Activated CD4-positive, CD25-positive, alpha-beta regulatory T cell treated with anti-CD3 and anti-CD28 coated beads, Interleukin-2, amount 50 U/mL, for 24 hours (primary cell): ENCODE measurements at regions not wholly inside any gene's neighbourhood (a gene's known extent, or its start where the extent isn't known, plus 50 kb on each side); places are given as distances from the start of the nearest gene placed in this dataset.
"Not testable (repeated sequence)": the region's sequence is repeated elsewhere in the genome, so short reads cannot be mapped to it uniquely, and the experiment has no call there.

ENCODE experiments used
- ATAC-seq, 2 donors: fragments of 150-1000 bp; cut with Tn5 transposase; one replicate each; pipeline ENCODE4 v1.10.0; 2021; ENCODE audit warnings: mild to moderate bottlenecking in 1 of 2, moderate library complexity in 1 of 2

- no peak for ATAC-seq
Observed at GRCh38 chr9:129307227-129307970, 129.3 kb upstream of the IER5L start.

DNA sequence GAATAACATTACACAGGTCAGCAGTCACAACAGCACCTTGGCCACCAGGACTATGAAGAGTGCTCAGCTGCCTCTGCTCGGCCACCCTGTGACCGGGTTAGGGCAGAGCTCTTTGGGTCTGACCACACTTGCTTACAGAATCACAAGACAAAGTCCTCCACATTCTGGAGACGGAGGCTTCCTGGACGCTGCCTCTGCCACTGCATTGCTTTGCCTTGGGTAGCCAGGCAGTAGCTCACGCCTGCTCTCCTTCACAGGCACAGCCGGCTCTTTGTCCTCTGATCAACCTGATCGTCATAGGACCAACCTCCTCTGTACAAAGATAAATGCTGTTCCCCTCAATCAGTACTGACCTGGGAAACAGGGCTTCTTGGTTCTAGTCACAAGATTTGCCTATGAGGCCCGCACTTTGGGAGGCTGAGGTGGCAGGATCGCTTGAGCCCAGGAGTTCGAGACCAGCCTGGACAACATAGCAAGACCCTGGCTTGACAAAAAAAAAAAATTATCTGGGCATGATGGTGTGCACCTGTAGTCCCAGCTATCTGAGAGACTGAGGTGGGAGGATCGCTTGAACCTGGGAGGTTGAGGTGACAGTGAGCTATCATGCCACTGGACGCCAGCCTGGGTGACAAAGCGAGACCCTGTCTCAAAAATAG is 128.4 kb upstream of the IER5L start:
- ATAC-seq: no peak

DNA sequence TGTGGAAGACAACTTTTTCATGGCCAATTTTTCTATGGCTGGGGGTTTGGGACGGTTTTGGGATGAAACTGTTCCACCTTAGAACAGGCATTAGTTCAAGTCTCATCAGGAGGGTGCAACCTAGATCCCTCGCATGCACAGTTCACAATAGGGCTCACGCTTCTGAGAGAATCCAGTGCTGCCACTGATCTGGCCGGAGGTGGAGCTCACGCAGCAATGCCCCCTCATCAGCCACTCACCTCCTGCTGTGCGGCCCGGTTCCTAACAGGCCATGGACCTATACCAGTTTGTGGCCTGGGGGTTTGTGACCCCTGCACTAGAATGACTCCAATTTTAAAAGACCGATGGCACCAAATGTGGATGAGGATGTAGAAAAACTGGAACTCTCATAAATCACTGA is 127.2 kb upstream of the IER5L start:
- ATAC-seq: no peak

- no peak for ATAC-seq
Observed at GRCh38 chr9:129301941-129302340, 123.9 kb upstream of the IER5L start.

- ATAC-seq: not testable (repeated sequence)
Observed at GRCh38 chr9:129296195-129296594, 118.1 kb upstream of the IER5L start.

DNA sequence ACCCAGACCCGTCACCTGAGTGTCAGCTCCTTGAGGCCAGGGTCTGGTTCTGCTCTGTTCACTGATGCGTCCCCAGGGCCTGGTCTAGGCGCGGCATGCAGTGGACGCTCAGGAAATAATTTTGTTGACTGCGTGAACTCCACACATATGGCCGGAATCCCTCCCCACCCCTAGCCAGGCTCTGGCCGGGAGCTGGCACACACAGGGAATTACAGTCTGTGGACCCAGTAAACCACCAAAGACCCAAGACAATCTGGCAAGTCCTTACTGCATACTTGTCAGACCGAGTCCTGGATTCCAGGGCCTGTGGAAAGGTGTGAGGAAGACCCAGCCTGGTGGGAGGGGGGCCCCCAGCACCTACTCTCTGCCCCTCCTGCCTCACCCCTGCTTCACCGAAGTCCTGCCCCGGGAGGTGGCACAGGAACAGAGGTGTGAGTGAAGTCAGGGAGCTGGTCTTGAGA is 113.0 kb upstream of the IER5L start:
- ATAC-seq: no peak

DNA sequence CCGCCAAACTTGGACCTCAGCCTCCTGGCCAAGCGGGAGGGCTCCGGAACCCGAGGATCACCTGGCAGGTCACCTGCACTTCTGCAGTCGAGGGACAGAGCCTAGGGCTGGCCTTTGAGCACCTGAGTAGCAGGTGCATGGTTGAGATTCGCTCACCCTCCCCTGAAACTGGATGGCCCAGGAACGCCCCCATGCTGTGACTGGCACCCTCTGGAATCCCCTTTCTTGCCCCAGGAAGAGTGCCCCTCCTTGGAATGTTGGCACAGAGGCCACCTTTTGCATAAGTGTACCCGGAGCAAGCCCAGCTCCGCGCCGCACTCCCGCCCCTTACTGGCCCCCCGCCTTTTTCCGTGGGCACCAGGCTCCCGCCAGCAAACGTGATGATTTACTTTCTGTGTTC is 112.5 kb upstream of the IER5L start:
- no peak for ATAC-seq

GRCh38 chr9:129289883-129290282 is 111.8 kb upstream of the IER5L start:
- no peak for ATAC-seq

DNA sequence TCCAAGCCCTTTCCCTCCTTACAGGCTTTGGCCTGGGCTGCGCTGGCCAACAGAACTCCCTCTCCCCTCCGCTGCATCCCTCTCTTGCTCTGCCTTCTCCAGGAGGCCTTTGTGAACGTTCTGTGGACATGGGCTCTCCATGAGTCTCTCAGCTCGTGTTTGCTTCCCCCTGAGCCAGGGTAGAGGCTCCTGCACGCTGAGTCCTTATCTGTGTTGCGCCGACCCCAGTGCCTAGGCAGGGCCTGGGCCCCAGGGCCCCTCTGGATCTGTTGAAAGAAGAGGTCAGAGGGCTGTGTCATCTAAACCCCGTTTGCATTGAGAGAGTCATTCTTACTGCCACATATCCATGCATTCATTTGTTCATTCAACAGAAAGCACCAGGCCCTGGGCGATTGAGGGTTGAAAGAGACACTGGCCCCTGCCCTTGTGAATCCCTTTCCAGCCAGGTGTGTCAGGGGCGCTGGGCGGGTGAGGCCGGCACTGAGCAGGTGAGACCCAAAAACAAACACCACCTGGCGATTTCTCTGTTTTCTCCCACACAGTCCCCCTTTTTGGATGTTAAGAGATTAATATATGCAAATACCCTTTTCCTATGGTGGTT is 111.2 kb upstream of the IER5L start:
- no peak for ATAC-seq

- ATAC-seq: no peak
Observed at GRCh38 chr9:129287619-129288305, 109.7 kb upstream of the IER5L start.

- ATAC-seq: no peak
Observed at GRCh38 chr9:129285979-129286772, 108.1 kb upstream of the IER5L start.

DNA sequence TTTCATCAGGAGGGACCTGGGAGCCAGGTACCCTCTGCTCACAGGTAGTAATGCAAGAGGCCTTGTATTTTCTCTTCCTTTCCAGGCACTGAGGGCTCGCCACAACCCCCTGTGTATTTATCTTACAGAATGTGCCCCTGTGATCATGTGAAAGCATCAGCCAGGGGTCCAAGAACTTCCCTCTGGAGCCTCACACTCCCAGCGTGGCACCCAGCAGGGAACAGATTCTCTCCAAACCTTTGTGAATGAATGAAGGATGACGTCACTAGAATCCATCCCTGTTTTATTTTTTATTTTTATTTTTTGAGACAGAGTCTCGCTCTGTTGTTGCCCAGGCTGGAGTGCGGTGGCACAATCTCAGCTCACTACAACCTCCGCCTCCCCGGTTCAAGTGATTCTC is 107.3 kb upstream of the IER5L start:
- no peak for ATAC-seq

DNA sequence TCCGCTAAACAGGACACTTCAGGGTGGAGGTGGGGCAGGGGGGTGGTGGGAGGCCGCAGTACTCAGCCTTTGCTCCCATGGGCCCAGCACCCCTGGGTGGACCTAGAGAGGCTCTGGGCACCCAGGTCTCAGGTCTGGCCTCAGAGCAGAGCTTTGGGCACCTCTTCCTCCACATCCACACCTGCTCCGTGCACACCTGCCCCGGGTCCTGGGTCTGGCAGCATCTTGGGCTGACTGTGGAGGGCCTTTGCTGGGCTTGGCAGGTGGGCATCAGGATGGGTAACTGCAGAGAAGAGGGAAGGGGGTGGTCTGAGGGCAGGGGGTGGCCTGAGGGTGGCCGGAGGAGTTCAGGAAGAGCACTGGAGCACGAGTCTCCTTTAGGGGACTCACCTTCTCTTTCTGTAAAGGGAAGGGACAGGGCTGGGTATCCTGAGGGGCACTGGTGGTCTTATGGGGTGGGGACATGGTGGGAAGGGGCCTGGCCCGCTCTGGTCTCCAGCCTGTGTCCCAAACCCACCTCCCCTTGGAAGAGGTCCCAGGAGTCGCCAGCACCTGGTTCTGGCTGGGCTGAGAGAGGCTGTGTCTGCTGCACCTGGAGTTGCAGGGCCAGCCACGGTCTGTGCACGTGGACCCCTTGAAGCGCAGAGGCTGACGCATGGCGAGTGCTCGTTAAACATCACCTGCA is 106.7 kb upstream of the IER5L start:
- no peak for ATAC-seq

DNA sequence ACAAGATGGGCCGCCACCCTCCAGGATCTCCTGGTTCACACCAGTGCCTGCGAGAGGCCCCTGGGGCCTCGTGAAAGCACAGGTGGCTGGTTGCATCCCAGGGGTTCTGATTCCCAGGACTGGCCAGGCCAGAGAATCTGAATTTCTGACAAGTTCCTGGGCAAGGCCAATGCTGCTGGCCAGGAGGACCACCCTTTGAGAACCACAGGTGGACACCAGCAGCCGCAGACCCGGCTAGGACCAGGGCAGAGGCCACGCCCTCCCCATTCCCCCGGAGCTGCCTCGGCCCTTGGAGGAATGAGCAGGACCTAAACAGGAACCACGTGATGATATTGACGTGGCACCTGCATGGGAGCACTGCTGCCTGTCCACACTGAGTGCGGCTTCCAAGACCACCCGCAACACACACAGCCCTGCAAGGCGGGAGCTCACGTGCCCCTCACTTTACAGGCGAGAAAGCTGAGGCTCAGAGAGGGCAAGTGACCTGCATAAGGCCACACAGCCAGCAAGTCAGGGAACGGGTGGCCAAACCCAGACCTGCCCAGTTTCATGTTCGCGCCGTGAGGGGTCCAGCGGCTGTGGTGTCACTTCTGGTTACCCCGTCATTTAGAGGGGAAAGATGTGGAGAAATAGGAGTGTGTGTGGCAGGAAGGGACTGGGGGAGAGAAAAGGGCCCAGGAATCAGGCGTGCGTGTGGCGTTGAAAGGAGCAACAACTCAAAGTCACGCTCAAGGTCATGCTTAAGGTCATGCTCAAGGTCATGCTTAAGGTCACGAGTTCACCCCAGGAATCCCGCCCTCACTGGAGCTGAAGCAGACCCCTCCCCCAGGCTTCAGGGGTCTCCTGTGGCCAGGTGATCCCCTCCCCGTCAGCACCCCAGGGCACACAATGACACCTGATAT is 105.9 kb upstream of the IER5L start:
- no peak for ATAC-seq

GRCh38 chr9:129283291-129283691 is 105.2 kb upstream of the IER5L start:
- no peak for ATAC-seq

- no peak for ATAC-seq
Observed at GRCh38 chr9:129282731-129283211, 104.7 kb upstream of the IER5L start.

DNA sequence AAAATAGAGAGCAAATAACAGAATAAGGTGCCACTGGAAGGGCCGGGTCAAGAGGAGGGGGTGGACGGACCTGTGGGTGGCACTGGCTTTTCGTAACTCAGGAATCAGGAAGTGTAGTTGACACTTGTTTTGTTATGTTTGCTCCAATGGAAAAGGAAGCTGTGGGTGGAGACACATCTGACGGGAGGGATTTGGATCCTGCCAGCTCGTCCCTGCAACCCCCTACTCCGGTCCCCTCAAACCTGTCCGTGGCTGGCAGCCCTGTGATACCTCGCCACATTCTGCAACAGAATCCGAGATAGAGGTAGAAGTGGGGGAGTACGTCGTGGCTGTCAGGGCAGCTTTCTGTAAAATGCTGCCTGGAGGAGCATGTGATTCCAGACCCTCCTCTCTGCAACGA is 104.2 kb upstream of the IER5L start:
- no peak for ATAC-seq

DNA sequence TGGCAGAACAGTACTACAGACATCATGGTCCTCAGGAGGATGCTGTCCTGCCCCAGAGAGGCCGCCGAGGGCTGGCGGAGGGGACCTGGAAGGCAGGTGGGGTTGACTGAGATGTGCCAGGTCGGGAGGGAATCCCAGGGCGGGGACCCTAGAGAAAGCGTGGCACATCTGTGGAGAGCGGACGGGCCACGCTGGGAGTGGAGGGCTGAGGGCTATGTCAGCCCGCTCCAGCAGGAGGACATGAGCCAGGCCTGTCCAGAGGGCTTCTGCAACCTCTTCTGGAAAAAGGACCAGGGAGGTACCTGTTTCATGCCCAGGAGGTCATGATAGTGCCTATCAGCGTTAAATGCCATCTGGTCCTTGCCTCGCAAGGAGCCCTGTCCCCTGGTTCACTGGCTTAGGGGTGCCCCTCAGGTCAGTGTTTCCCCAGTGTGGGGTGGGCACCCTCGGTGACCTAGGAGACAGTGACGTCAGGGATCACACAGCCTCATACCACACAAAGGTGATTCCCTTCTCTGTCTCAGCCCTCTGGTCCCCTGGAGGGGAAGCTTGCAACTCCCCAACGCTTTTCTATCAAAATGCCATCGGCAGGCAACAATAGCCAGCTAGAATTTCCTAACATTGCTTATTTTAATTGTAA is 103.6 kb upstream of the IER5L start:
- ATAC-seq: no peak

DNA sequence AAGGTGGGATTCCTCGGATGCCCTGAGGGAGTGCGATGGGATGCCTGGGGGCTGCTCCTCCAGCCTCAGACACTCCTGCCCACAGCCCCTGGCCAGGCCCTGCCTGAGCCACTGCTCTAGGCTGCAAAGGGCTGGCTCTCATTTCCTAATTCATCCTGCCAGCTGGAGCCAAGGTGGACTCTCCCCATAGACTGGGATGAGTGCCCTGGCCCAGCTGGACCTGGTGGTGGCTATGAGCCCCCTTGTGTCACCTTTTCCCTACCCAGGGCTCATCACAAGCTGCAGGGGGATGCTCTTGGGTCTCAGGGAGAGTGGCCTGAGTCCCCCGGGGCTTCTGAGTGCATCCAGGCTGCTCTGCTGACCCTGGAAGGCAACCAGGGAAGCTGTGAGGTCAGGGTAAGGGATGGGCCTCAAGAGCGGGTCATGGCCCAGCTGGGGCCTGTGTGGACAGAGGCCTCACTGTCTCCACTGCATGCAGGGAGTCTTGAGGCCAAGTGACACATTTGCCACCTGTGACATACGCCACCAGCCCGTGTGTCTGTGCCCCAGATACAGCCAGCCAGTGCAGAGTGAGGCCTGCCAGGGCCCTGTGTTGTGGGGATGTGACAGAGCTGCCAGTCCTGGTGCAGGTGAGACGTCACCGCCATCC is 102.7 kb upstream of the IER5L start:
- no peak for ATAC-seq

DNA sequence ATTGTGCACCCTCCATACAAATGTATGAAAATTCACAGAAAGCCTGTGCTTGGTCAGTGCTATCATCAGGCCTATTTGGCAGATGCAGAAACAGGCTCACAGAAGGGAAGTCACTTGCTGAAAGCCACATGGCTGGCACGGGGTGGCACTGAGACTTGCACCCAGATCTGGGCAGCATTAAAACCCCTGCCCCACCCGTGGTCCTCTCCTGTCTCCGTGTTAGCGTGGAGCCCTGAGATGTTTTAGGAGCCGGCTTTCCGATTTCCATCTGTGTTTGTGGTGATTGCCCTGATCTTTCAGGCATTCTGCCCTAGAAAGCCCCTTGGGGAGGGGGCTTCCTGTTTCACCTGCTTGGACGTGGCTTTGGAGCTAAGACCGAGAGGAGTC is 102.2 kb upstream of the IER5L start:
- ATAC-seq: no peak
